HG02798 (cell line): ENCODE measurements at regions not wholly inside any gene's neighbourhood (a gene's known extent, or its start where the extent isn't known, plus 50 kb on each side); places are given as distances from the start of the nearest gene placed in this dataset.

Source experiments
- ATAC-seq: cut with Tn5 transposase; IDR thresholded peaks from one replicate; pipeline ENCODE4 v1.9.1; 2021; ENCODE audit warnings: mild to moderate bottlenecking; ENCODE audit not compliant: unreplicated experiment, poor library complexity

DNA sequence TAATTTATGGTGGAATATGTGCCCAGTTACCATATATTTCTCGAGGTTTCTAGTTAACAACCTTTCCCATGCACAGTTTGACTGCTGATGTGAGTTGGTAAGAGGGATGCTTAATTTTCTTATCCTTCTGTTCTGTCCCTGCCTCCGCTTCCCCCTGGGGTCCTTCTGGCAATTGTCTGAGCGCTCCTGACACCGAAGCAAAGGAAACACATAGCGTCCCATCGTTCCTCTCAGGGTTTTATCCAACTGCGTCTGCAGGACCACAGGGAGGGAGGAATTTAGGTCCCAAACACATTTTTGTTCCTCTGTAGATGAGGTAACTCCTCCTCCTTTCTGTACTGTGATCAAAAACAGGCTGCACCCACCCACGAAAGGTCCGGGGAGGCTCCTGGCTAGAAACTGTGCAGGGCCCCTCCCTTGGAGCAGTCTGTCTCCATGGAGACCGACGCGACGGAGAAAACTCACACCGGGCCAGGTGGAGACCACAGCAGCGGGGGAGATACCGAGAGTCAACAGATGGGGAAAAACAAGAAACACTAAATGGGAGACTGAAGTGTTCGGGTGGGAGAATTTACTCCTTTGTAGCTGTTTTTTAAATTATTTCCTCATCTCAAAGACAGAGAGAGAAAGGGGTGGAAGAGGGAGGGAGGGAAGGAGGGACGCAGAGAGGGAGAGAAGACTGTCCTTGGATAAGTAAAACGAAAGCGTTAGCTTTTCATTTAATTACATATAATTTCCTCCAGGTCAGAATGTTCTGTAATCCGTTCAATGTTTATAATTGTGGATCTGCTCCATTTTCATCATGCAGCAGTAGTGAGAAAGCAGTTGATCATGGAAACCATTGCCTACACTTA is 191.8 kb upstream of the NBEA start:
- peak; percentile 67 for ATAC-seq

DNA sequence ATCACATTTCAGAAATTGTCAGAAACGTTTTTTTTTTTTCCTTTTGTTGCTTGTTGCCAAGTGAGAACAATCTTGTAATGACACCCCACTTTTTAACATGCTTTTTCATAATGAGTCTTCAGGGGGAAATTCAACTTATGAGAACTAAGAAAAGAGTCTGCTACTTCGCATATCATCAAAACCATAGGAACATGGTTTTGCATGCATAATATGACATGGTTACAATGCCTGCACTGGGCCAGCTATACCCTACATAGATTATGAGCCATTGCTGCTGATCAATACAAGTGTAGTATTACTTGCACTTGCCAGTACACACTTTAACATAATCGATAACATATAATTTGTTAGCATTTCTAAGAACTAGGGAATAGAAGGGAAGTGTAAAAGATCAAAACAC is 191.0 kb upstream of the NBEA start:
- peak; percentile 39 for ATAC-seq

- peak; percentile 26 for ATAC-seq
Measured at GRCh38 chr13:34751492-34751891, 190.6 kb upstream of the NBEA start.

DNA sequence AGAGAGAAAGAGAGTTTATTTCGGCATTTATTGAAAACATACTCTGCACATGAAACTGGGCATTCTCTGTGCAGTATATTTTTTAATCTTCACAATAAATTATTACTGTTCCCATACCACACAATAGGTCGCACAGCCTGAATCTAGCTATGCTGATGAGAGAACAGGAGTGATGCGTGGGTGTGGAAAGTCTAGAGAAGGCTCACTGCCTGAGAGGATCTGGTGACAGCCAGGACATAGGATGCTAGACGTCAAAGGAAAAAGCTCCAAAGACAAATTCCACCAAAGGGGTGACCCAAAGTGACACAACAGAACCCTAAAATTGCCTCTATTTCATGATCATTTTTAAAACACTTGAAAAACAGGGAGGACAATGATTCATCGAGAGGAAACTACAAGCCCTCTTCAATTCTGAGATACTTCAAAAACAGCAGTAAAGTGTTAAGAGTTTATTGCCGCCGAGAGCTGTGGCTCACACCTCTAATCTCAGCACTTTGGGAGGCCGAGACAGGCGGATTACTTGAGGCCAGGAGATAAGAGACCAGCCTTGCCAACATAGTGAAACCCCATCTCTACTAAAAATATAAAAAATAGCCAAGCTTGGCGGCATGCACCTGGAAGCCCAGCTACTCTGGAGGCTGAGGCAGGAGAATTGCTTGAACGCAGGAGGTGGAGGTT is 189.6 kb upstream of the NBEA start:
- no peak for ATAC-seq

GRCh38 chr13:34756136-34756535 is 185.9 kb upstream of the NBEA start:
- ATAC-seq, result no peak

GRCh38 chr13:34756572-34756971 is 185.5 kb upstream of the NBEA start:
- no peak for ATAC-seq

GRCh38 chr13:34757441-34757840 is 184.6 kb upstream of the NBEA start:
- no peak for ATAC-seq

DNA sequence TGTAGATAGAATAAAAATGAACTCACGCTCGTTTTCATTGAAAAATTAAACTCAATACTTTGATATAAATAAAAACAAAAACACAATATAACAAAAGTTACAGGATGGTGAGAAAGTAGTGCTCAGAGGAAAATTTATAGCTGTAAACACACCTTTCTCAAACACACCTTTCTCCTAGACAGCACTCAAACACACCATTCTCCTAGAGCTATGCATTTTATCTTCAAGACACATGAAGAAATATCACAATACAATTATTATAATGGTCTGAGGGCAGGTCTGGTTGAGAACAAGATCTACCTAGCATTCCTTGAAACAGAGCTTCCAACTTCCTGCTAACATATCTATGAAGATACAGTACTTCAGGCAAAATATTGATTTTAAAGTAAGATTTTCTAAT is 183.4 kb upstream of the NBEA start:
- ATAC-seq, result no peak

DNA sequence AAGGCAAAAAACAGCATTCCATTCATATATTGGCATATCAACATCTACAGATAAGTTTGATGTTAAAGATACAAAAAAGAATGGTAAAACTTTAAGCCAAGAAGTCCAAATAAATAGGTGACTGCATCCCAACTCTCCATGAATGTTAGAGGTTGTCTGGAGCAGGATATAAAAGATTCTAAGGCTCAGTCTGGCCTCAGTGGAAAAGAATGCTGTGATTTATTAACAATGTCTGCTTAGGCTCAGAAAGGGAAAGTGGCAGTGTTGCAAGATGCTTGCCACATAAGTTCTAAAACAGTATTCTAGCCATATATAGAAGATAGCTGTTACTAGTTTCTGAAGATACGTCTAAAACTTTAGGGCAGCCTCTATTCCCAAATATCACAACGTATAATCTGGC is 179.8 kb upstream of the NBEA start:
- ATAC-seq, result no peak

- no peak for ATAC-seq
Measured at GRCh38 chr13:34764246-34764645, 177.8 kb upstream of the NBEA start.

GRCh38 chr13:34765446-34766180 is 176.5 kb upstream of the NBEA start:
- no peak for ATAC-seq

- peak; percentile 33 for ATAC-seq
Measured at GRCh38 chr13:34767778-34768177, 174.3 kb upstream of the NBEA start.

- no peak for ATAC-seq
Measured at GRCh38 chr13:34772206-34772605, 169.9 kb upstream of the NBEA start.

- ATAC-seq, result no peak
Measured at GRCh38 chr13:34772881-34773280, 169.2 kb upstream of the NBEA start.

DNA sequence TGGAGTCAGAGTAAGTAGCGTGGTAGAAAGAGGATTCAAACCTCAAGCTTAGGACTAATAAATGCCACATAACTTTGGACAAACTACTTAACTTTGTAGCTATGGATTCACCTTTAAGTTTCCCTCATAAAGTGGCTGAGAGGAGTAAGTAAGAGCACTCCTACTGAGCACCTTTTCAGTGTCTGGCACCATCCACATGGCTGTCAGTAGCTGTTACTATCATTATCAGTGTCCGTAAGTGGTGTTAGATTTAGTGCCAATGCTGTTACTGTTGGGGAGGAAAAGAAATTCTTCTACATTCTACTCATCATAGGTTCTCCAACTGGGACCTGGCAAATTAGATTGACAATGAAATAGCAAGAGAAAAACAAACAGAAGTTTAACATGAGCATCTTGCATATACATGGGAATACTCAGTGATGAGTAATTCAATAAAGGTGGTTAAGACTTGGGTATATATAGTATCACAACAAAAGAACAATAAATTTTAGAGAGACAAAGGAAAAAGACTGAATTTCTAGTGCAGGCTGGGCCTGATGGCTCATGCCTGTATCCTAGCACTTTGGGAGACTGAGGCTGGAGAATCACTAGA is 165.6 kb upstream of the NBEA start:
- no peak for ATAC-seq

DNA sequence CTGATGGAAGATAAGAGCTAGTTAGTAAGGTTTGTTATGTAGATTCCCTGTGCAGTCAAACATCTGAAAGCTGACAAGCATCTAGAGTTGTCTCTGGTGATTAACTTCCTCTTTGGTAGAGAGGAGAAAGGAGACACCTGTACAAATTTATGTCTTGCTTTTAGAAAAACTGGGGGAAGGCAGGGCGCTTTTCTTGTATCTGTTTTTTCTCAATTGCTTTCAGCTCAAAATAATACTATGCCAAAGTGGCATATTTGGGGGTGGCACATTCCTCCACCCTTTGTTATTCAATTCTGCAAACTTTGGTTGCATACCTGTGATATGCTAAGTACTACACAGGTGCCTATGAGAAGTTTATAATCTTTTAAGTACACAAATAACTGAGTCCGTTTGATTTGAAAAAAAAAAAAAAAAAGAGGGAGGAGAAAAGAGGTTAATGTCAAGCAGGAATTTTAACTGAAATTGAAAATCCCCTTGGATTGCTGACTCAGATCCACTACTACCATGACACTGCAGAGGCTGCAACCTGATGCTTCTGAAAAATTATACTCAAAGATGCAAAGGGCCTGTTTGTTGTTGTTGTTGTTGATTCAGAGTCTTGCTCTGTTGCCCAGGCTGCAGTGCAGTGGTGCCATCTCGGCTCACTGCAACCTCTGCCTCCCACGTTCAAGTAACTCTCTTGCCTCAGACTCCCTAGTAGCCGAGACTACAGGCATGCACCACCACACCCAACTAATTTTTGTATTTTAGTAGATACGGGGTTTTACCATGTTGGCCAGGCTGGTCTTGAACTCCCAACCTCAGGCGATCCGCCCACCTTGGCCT is 164.8 kb upstream of the NBEA start:
- no peak for ATAC-seq

GRCh38 chr13:34777914-34778303 is 164.2 kb upstream of the NBEA start:
- ATAC-seq, result no peak

DNA sequence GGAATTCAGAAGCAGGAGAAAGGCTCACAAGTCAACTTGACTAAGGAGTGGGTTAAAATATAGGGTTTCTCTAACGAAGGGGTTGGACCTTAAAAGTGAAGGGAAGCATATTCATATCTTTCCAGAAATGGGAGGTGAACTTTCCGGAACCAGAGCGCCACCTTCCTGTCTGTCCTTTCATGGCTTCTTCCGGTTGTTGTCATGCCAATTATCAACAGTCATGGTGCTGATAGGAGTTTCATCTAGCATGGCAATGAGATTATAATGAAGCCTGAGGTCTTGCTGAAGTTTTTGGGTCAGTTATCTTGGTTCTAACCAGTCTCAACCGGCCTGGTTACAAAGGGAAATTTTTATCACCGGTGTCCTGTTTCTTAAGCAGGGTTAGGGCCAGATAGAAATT is 162.9 kb upstream of the NBEA start:
- ATAC-seq, result no peak

GRCh38 chr13:34793301-34793700 is 148.8 kb upstream of the NBEA start:
- no peak for ATAC-seq

DNA sequence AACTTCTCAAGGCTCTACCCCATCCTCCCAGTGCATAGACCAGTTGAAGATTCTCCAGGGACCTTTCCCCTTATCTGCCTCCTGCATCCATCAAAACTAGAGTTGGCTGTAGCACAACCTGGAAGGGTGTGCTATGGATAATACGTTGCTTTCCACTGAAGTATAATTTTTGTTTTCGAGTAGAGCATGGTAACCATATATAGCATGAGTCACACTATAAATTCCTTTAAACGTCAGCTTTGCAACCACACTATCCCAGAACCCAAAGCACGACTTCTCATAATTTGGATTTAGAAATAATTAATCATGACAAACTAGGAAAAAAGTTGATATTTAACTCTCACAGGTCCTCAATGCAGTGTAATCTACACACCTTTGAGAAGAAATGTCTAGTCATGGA is 138.3 kb upstream of the NBEA start:
- no peak for ATAC-seq
